ENCODE measurements at regions not wholly inside any gene's neighbourhood (a gene's known extent, or its start where the extent isn't known, plus 50 kb on each side); places are given as distances from the start of the nearest gene placed in this dataset.
A peak's percentile ranks its signal among the peaks of the same experiment; 100 is the strongest.
"Not testable (repeated sequence)": the region's sequence is repeated elsewhere in the genome, so short reads cannot be mapped to it uniquely, and the experiment has no call there.

- Histone ChIP-seq H3K36me3 (ENCODE audit: insufficient read depth, low read length) (no peaks in the 10 kb centered on the region), H3K4me1 (ENCODE audit: insufficient read depth, low read length, poor library complexity, severe bottlenecking) (no peaks in the 10 kb centered on the region), H2AFZ (ENCODE audit: low read length) (no peak overlapping the region), H3K27me3 (ENCODE audit: insufficient read depth, low read length, poor library complexity, severe bottlenecking) (no peaks in the 10 kb centered on the region), H3K9me3 (ENCODE audit: insufficient read depth, low read depth, low read length) (no peaks in the 10 kb centered on the region), H4K20me1 (ENCODE audit: insufficient read depth, low read length, poor library complexity, severe bottlenecking) (no peaks in the 10 kb centered on the region), H3K4me3 (ENCODE audit: low read length, poor library complexity, severe bottlenecking) (no peak overlapping the region), H3K79me2 (ENCODE audit: insufficient read depth, low read length) (no peaks in the 10 kb centered on the region), H3K9me2 (replicated peaks; ENCODE audit: low read depth, low read length) (no peaks in the 10 kb centered on the region), H3F3A (ENCODE audit: low read depth) (no peaks in the 10 kb centered on the region), H3K4me2 (ENCODE audit: low read depth, low read length, poor library complexity, severe bottlenecking) (no peak overlapping the region), H3K9ac (ENCODE audit: low read depth, low read length, poor library complexity, severe bottlenecking) (no peak overlapping the region)
- no peak for TF ChIP-seq EZH2phosphoT487 (IDR thresholded peaks at IDR 0.05; ENCODE audit: borderline replicate concordance)
- TF ChIP-seq CTCF (conservative IDR thresholded peaks at IDR 0.05; ENCODE audit: low read length) = peak; percentile 51
These were observed 601.9 kb downstream of the HTR1B start for GRCh38 chr6:76861403-76861802.

- no peak overlapping the region for H3K4me2 ChIP-seq (ENCODE audit: low read depth, low read length, poor library complexity, severe bottlenecking)
- H3K9me3 ChIP-seq (ENCODE audit: insufficient read depth, low read depth, low read length) = no peaks in the 10 kb centered on the region
- H2AFZ ChIP-seq (ENCODE audit: low read length) = no peak overlapping the region
- H4K20me1 ChIP-seq (ENCODE audit: insufficient read depth, low read length, poor library complexity, severe bottlenecking) = no peaks in the 10 kb centered on the region
- no peaks in the 10 kb centered on the region for H3K27me3 ChIP-seq (ENCODE audit: insufficient read depth, low read length, poor library complexity, severe bottlenecking)
- TF ChIP-seq CTCF (conservative IDR thresholded peaks at IDR 0.05; ENCODE audit: low read length) (no peak), EZH2phosphoT487 (IDR thresholded peaks at IDR 0.05; ENCODE audit: borderline replicate concordance) (no peak)
- no peaks in the 10 kb centered on the region for H3K9me2 ChIP-seq (replicated peaks; ENCODE audit: low read depth, low read length)
- H3F3A ChIP-seq (ENCODE audit: low read depth) = no peaks in the 10 kb centered on the region
- H3K4me3 ChIP-seq (ENCODE audit: low read length, poor library complexity, severe bottlenecking) = no peak overlapping the region
- H3K9ac ChIP-seq (ENCODE audit: low read depth, low read length, poor library complexity, severe bottlenecking) = no peak overlapping the region
- H3K36me3 ChIP-seq (ENCODE audit: insufficient read depth, low read length) = no peaks in the 10 kb centered on the region
- no peaks in the 10 kb centered on the region for H3K4me1 ChIP-seq (ENCODE audit: insufficient read depth, low read length, poor library complexity, severe bottlenecking)
- no peaks in the 10 kb centered on the region for H3K79me2 ChIP-seq (ENCODE audit: insufficient read depth, low read length)
These were observed 607.2 kb downstream of the HTR1B start for GRCh38 chr6:76856065-76856464.

GRCh38 chr6:76852776-76853175 is 610.5 kb downstream of the HTR1B start:
- Histone ChIP-seq H3K9ac (ENCODE audit: low read depth, low read length, poor library complexity, severe bottlenecking) (no peak overlapping the region), H4K20me1 (ENCODE audit: insufficient read depth, low read length, poor library complexity, severe bottlenecking) (no peaks in the 10 kb centered on the region), H3K9me2 (replicated peaks; ENCODE audit: low read depth, low read length) (no peaks in the 10 kb centered on the region), H3K36me3 (ENCODE audit: insufficient read depth, low read length) (no peaks in the 10 kb centered on the region), H3K4me1 (ENCODE audit: insufficient read depth, low read length, poor library complexity, severe bottlenecking) (no peaks in the 10 kb centered on the region), H2AFZ (ENCODE audit: low read length) (no peak overlapping the region), H3K4me2 (ENCODE audit: low read depth, low read length, poor library complexity, severe bottlenecking) (no peak overlapping the region), H3K79me2 (ENCODE audit: insufficient read depth, low read length) (no peaks in the 10 kb centered on the region), H3K9me3 (ENCODE audit: insufficient read depth, low read depth, low read length) (no peaks in the 10 kb centered on the region), H3F3A (ENCODE audit: low read depth) (no peaks in the 10 kb centered on the region), H3K4me3 (ENCODE audit: low read length, poor library complexity, severe bottlenecking) (no peak overlapping the region), H3K27me3 (ENCODE audit: insufficient read depth, low read length, poor library complexity, severe bottlenecking) (no peaks in the 10 kb centered on the region)
- TF ChIP-seq CTCF (conservative IDR thresholded peaks at IDR 0.05; ENCODE audit: low read length) = no peak
- TF ChIP-seq EZH2phosphoT487 (IDR thresholded peaks at IDR 0.05; ENCODE audit: borderline replicate concordance) = no peak

- not testable (repeated sequence) for H3K4me2 ChIP-seq (ENCODE audit: low read depth, low read length, poor library complexity, severe bottlenecking); H3K36me3 ChIP-seq (ENCODE audit: insufficient read depth, low read length); H3K79me2 ChIP-seq (ENCODE audit: insufficient read depth, low read length); H3F3A ChIP-seq (ENCODE audit: low read depth); H3K9me2 ChIP-seq (replicated peaks; ENCODE audit: low read depth, low read length); H2AFZ ChIP-seq (ENCODE audit: low read length); H3K4me1 ChIP-seq (ENCODE audit: insufficient read depth, low read length, poor library complexity, severe bottlenecking); H3K9me3 ChIP-seq (ENCODE audit: insufficient read depth, low read depth, low read length); H3K27me3 ChIP-seq (ENCODE audit: insufficient read depth, low read length, poor library complexity, severe bottlenecking); H4K20me1 ChIP-seq (ENCODE audit: insufficient read depth, low read length, poor library complexity, severe bottlenecking); H3K9ac ChIP-seq (ENCODE audit: low read depth, low read length, poor library complexity, severe bottlenecking); H3K4me3 ChIP-seq (ENCODE audit: low read length, poor library complexity, severe bottlenecking)
These were observed 613.9 kb downstream of the HTR1B start for GRCh38 chr6:76849274-76849970.
